ENCODE measurements at regions not wholly inside any gene's neighbourhood (a gene's known extent, or its start where the extent isn't known, plus 50 kb on each side); places are given as distances from the start of the nearest gene placed in this dataset.

DNA sequence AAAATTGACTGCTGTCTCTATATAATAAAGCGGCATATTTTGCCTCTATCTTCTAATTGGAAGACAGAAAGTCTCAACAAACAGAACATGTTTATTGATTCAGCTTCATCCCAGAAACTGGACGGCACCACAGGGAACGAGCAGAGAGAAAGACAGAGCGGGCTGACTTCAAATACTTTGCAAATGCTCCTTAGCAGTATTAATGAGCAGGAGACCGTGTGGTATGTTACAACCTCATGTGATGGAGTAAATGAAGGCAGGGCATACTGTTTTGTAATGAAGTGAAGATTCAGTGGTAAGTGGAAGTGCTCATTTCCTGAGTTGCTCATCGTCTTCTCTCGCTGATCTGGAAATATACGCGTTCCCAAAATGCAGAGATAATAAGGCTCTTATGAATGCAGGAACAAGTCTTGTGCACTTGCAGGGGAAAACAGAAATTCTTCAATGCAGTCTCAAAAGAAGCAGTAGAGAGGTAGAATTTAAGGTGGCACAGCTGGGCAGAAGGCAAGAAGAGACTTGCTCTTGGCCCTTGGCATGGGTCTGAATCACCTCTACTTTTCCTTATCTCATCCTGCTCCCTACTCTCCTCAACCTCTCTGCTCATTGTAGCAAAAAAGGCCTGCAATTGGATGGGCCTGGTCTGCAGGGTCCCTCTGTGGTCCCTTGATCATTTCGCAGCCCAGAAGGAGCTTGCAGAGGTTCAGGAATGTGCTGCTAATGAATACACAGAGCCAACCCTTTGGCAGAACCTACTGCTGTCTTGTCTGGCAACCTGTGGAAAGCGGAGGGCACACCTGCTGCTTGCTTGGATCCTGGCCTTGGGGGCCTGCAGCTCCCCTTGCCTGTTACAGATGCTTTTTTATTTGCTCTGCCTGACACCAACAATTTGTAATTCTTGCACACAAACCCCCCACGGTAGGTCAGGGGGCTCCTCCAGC, 604.9 kb upstream of the CFAP20DC start:
- Histone ChIP-seq H3K4me3 (ENCODE audit: low read length) (no peak overlapping the region), H3F3A (ENCODE audit: insufficient read depth, low read length, poor library complexity, severe bottlenecking) (no peaks in the 10 kb centered on the region), H3K9me2 (ENCODE audit: insufficient read depth, low read length) (no peaks in the 10 kb centered on the region), H3K27me3 (ENCODE audit: insufficient read depth, low read depth, low read length) (no peaks in the 10 kb centered on the region), H3K36me3 (ENCODE audit: insufficient read depth, low read length) (no peaks in the 10 kb centered on the region), H2AFZ (ENCODE audit: low read depth, low read length) (no peak overlapping the region), H3K9me3 (ENCODE audit: low read length) (no peaks in the 10 kb centered on the region), H3K4me2 (ENCODE audit: low read length) (no peak overlapping the region), H3K79me2 (replicated peaks; ENCODE audit: insufficient read depth, low read length) (no peaks in the 10 kb centered on the region), H3K9ac (ENCODE audit: low read length) (no peak overlapping the region), H4K20me1 (ENCODE audit: insufficient read depth) (no peaks in the 10 kb centered on the region), H3K27ac (ENCODE audit: low read length) (no peak overlapping the region)
- TF ChIP-seq, protein P1, sequence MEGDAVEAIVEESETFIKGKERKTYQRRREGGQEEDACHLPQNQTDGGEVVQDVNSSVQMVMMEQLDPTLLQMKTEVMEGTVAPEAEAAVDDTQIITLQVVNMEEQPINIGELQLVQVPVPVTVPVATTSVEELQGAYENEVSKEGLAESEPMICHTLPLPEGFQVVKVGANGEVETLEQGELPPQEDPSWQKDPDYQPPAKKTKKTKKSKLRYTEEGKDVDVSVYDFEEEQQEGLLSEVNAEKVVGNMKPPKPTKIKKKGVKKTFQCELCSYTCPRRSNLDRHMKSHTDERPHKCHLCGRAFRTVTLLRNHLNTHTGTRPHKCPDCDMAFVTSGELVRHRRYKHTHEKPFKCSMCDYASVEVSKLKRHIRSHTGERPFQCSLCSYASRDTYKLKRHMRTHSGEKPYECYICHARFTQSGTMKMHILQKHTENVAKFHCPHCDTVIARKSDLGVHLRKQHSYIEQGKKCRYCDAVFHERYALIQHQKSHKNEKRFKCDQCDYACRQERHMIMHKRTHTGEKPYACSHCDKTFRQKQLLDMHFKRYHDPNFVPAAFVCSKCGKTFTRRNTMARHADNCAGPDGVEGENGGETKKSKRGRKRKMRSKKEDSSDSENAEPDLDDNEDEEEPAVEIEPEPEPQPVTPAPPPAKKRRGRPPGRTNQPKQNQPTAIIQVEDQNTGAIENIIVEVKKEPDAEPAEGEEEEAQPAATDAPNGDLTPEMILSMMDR (IDR thresholded peaks at IDR 0.05; ENCODE audit: poor library complexity, severe bottlenecking) = no peak
- TF ChIP-seq TAF1 (IDR thresholded peaks at IDR 0.05; ENCODE audit: low read depth) (no peak), EZH2 (IDR thresholded peaks at IDR 0.05; ENCODE audit: borderline replicate concordance, insufficient read depth, low read length, poor library complexity, severe bottlenecking) (no peak), RAD21 (conservative IDR thresholded peaks at IDR 0.05) (no peak), POLR2AphosphoS5 (IDR thresholded peaks at IDR 0.05) (no peak), EP300 (conservative IDR thresholded peaks at IDR 0.05; ENCODE audit: poor library complexity, severe bottlenecking) (no peak), MXI1 (conservative IDR thresholded peaks at IDR 0.05; ENCODE audit: poor library complexity, severe bottlenecking) (no peak), SMC3 (conservative IDR thresholded peaks at IDR 0.05; ENCODE audit: poor library complexity) (no peak)
- TF ChIP-seq, protein P2, sequence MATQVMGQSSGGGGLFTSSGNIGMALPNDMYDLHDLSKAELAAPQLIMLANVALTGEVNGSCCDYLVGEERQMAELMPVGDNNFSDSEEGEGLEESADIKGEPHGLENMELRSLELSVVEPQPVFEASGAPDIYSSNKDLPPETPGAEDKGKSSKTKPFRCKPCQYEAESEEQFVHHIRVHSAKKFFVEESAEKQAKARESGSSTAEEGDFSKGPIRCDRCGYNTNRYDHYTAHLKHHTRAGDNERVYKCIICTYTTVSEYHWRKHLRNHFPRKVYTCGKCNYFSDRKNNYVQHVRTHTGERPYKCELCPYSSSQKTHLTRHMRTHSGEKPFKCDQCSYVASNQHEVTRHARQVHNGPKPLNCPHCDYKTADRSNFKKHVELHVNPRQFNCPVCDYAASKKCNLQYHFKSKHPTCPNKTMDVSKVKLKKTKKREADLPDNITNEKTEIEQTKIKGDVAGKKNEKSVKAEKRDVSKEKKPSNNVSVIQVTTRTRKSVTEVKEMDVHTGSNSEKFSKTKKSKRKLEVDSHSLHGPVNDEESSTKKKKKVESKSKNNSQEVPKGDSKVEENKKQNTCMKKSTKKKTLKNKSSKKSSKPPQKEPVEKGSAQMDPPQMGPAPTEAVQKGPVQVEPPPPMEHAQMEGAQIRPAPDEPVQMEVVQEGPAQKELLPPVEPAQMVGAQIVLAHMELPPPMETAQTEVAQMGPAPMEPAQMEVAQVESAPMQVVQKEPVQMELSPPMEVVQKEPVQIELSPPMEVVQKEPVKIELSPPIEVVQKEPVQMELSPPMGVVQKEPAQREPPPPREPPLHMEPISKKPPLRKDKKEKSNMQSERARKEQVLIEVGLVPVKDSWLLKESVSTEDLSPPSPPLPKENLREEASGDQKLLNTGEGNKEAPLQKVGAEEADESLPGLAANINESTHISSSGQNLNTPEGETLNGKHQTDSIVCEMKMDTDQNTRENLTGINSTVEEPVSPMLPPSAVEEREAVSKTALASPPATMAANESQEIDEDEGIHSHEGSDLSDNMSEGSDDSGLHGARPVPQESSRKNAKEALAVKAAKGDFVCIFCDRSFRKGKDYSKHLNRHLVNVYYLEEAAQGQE (IDR thresholded peaks at IDR 0.05; ENCODE audit: borderline replicate concordance) = no peak

DNA sequence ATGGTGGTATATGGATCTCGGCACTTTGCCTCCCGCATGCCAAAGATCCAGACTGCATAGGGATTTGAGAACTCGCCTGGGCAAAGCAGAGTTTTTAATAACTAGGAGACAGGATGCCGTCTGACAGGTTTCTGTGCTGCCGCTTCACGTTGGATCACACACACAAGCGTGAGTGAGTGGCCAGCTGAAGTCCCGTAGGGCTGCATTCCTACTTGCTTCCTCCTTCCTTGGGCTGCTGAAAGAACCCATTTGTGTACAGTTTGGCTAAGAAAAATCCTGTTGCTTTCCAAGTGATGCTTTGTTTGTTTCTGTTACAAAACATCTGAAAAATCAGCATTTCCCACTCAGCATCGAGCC, 604.3 kb upstream of the CFAP20DC start:
- H4K20me1 ChIP-seq (ENCODE audit: insufficient read depth) = no peaks in the 10 kb centered on the region
- no peak overlapping the region for H3K9ac ChIP-seq (ENCODE audit: low read length)
- H3F3A ChIP-seq (ENCODE audit: insufficient read depth, low read length, poor library complexity, severe bottlenecking) = no peaks in the 10 kb centered on the region
- TF ChIP-seq, protein P2 (IDR thresholded peaks at IDR 0.05; ENCODE audit: borderline replicate concordance) = no peak
- TF ChIP-seq MXI1 (conservative IDR thresholded peaks at IDR 0.05; ENCODE audit: poor library complexity, severe bottlenecking) (no peak), RAD21 (conservative IDR thresholded peaks at IDR 0.05) (no peak), TAF1 (IDR thresholded peaks at IDR 0.05; ENCODE audit: low read depth) (no peak), EP300 (conservative IDR thresholded peaks at IDR 0.05; ENCODE audit: poor library complexity, severe bottlenecking) (no peak), SMC3 (conservative IDR thresholded peaks at IDR 0.05; ENCODE audit: poor library complexity) (no peak), EZH2 (IDR thresholded peaks at IDR 0.05; ENCODE audit: borderline replicate concordance, insufficient read depth, low read length, poor library complexity, severe bottlenecking) (no peak), POLR2AphosphoS5 (IDR thresholded peaks at IDR 0.05) (no peak)
- TF ChIP-seq, protein P1 (IDR thresholded peaks at IDR 0.05; ENCODE audit: poor library complexity, severe bottlenecking) = no peak
- H3K4me2 ChIP-seq (ENCODE audit: low read length) = no peak overlapping the region
- no peaks in the 10 kb centered on the region for H3K79me2 ChIP-seq (replicated peaks; ENCODE audit: insufficient read depth, low read length)
- no peaks in the 10 kb centered on the region for H3K36me3 ChIP-seq (ENCODE audit: insufficient read depth, low read length)
- no peaks in the 10 kb centered on the region for H3K9me2 ChIP-seq (ENCODE audit: insufficient read depth, low read length)
- no peaks in the 10 kb centered on the region for H3K27me3 ChIP-seq (ENCODE audit: insufficient read depth, low read depth, low read length)
- H3K27ac ChIP-seq (ENCODE audit: low read length) = no peak overlapping the region
- no peak overlapping the region for H3K4me3 ChIP-seq (ENCODE audit: low read length)
- H3K9me3 ChIP-seq (ENCODE audit: low read length) = no peaks in the 10 kb centered on the region
- no peak overlapping the region for H2AFZ ChIP-seq (ENCODE audit: low read depth, low read length)

Measured in neural cell (in vitro differentiated cells).